K562 (cell line): ENCODE measurements at regions not wholly inside any gene's neighbourhood (a gene's known extent, or its start where the extent isn't known, plus 50 kb on each side); places are given as distances from the start of the nearest gene placed in this dataset.

ENCODE experiments used
- ATAC-seq: fragments of 200-7000 bp; cut with Tn5 transposase; 3 replicates; pipeline ENCODE4 v1.9.1; 2020; ENCODE audit warnings: moderate library complexity
- BruUV-seq: library from RNA; stranded (reverse); fragments of 400-500 nt; replicated peaks from 2 replicates; lab custom pipeline; 2021; lab: Mats Ljungman, UMichigan
- CTCF ChIA-PET: fragments of 300-600 bp; formaldehyde crosslinking; extraction: SDS; loops from one replicate; lab custom pipeline; 2021; ENCODE audit warnings: low intra/inter-chr PET ratio; lab: Yijun Ruan, JAX
- POLR2A ChIA-PET: fragments of 300-600, 350-650 bp; sonication (Branson Sonifier 250); formaldehyde crosslinking; extraction: SDS; loops from one replicate; lab custom pipeline; 2021; ENCODE audit warnings: antibody characterized with exemption, inconsistent platforms; lab: Yijun Ruan, JAX
- DNase-seq, 4 experiments: peaks; one replicate each; pipeline versions ENCODE4 v3.0.0 to v3.0.0-alpha.2; 2011 to 2018; ENCODE audit warnings: low spot score in 3 of 4, mixed read lengths in 3 of 4; ENCODE audit errors: extremely low read depth in 1 of 4
- FAIRE-seq: peaks from 2 replicates; lab custom pipeline; 2011; peaks lifted over from hg19 to GRCh38; lab: Jason Lieb, UNC
- H2AFZ ChIP-seq: 2 replicates; pipeline ENCODE4 v1.6.0; 2011; ENCODE audit warnings: low read depth, low read length, control low read depth, inconsistent platforms
- H3K27ac ChIP-seq: fragments of 200-600 bp; 3 replicates; pipeline ENCODE4 v1.8.0; 2011; ENCODE audit warnings: low read depth, mild to moderate bottlenecking, control low read depth, inconsistent platforms, low read length, moderate library complexity, mixed read lengths; ENCODE audit errors: extremely low read depth
- H3K27me3 ChIP-seq, 2 experiments: fragments of 300-600 bp in 1 of 2; 2 replicates in 1 of 2; 3 replicates in 1 of 2; pipeline versions ENCODE4 v1.6.0 to v1.8.0; 2011; ENCODE audit warnings: inconsistent platforms in 2 of 2, low read length in 2 of 2, mild to moderate bottlenecking in 1 of 2, mixed read lengths in 1 of 2, moderate library complexity in 1 of 2; ENCODE audit not compliant: control insufficient read depth in 2 of 2, insufficient read depth in 2 of 2
- H3K36me3 ChIP-seq: fragments of 300-600 bp; 3 replicates; pipeline ENCODE4 v1.8.0; 2011; ENCODE audit warnings: mild to moderate bottlenecking, low read length, inconsistent platforms; ENCODE audit not compliant: control insufficient read depth, insufficient read depth
- H3K4me1 ChIP-seq, 2 experiments: fragments of 200-600 bp in 1 of 2; replicated peaks in 1 of 2; 2 replicates in 1 of 2; 3 replicates in 1 of 2; pipeline versions ENCODE4 v1.5.1 to v1.8.0; 2011; ENCODE audit warnings: inconsistent platforms in 2 of 2, low read length in 2 of 2, mild to moderate bottlenecking in 1 of 2, mixed read lengths in 1 of 2, moderate library complexity in 1 of 2; ENCODE audit not compliant: control insufficient read depth in 2 of 2, insufficient read depth in 2 of 2
- H3K4me2 ChIP-seq: 2 replicates; pipeline ENCODE4 v1.6.1; 2011; ENCODE audit warnings: low read length, control low read depth, inconsistent platforms, mixed read lengths; ENCODE audit not compliant: insufficient read depth
- H3K4me3 ChIP-seq: fragments of 200-600 bp; sonication (generic), shearing (Covaris generic); 2 replicates; pipeline ENCODE4 v1.5.1; 2016; ENCODE audit warnings: control low read depth, inconsistent platforms
- H3K79me2 ChIP-seq: fragments of 200-600 bp; 3 replicates; pipeline ENCODE4 v1.8.0; 2011; ENCODE audit warnings: low read length, inconsistent platforms; ENCODE audit not compliant: control insufficient read depth, insufficient read depth
- H3K9ac ChIP-seq, 2 experiments: 2 replicates each; pipeline versions ENCODE4 v1.6.0 to v1.6.1; 2011; ENCODE audit warnings: low read depth in 2 of 2, low read length in 2 of 2, control low read depth in 1 of 2, inconsistent platforms in 1 of 2, mild to moderate bottlenecking in 1 of 2, mixed read lengths in 1 of 2; ENCODE audit not compliant: insufficient read depth in 1 of 2
- H3K9me1 ChIP-seq: one replicate; pipeline ENCODE4 v1.6.0; 2011; ENCODE audit warnings: inconsistent platforms, mild to moderate bottlenecking, low read length, moderate library complexity; ENCODE audit not compliant: control insufficient read depth, insufficient read depth
- H3K9me3 ChIP-seq: replicated peaks from 2 replicates; pipeline ENCODE4 v1.5.1; 2011; ENCODE audit warnings: low read depth, low read length, inconsistent platforms; ENCODE audit not compliant: control insufficient read depth, insufficient read depth
- H4K20me1 ChIP-seq: replicated peaks from 2 replicates; pipeline ENCODE4 v1.6.1; 2011; ENCODE audit warnings: low read length, inconsistent platforms, mixed read lengths; ENCODE audit not compliant: control insufficient read depth, insufficient read depth
- HCFC1 ChIP-seq: IDR thresholded peaks from 2 replicates; pipeline ENCODE4 v1.6.1; 2012; ENCODE audit warnings: low read depth, low read length, improper control_type of control experiment
- HNRNPLL ChIP-seq: fragments of 200-400 bp; formaldehyde crosslinking; IDR thresholded peaks from 2 replicates; pipeline ENCODE4 v1.6.1; 2017; ENCODE audit warnings: low read length, low read depth, mild to moderate bottlenecking; ENCODE audit not compliant: poor library complexity, severe bottlenecking
- IRF9 ChIP-seq: fragments of 450-650 bp; IDR thresholded peaks from 2 replicates; pipeline ENCODE4 v1.6.1; 2016; ENCODE audit warnings: missing biosample characterization, missing genetic modification characterization
- KDM5B ChIP-seq: fragments of 200-600 bp; sonication (generic); IDR thresholded peaks from 2 replicates; pipeline ENCODE4 v1.6.1; 2012; ENCODE audit warnings: low read depth, mild to moderate bottlenecking, moderate library complexity, low read length, control low read depth, inconsistent platforms; ENCODE audit not compliant: insufficient replicate concordance
- MAFF ChIP-seq: IDR thresholded peaks from 2 replicates; pipeline ENCODE4 v1.6.1; 2012; ENCODE audit warnings: low read length, improper control_type of control experiment
- MCM3 ChIP-seq: fragments of 450-650 bp; IDR thresholded peaks from 2 replicates; pipeline ENCODE4 v1.6.1; 2016
- MXI1 ChIP-seq: IDR thresholded peaks from 2 replicates; pipeline ENCODE4 v1.6.1; 2011; ENCODE audit warnings: low read depth, mild to moderate bottlenecking, improper control_type of control experiment, low read length
- NCOA6 ChIP-seq: fragments of 450-650 bp; IDR thresholded peaks from 2 replicates; pipeline ENCODE4 v1.6.1; 2017; ENCODE audit warnings: mild to moderate bottlenecking
- PURB ChIP-seq: sonication (generic); formaldehyde crosslinking; IDR thresholded peaks from 2 replicates; pipeline ENCODE4 v1.9.0; 2021; ENCODE audit warnings: low read depth, mild to moderate bottlenecking, missing genetic modification reagents
- SAP30 ChIP-seq: fragments of 200-600 bp; sonication (generic); IDR thresholded peaks from 2 replicates; pipeline ENCODE4 v1.6.1; 2012; ENCODE audit warnings: borderline replicate concordance, low read depth, mild to moderate bottlenecking, moderate library complexity, low read length, control low read depth, inconsistent platforms; ENCODE audit not compliant: insufficient read depth, poor library complexity, severe bottlenecking
- SMAD1 ChIP-seq: fragments of 150-350 bp; IDR thresholded peaks from 2 replicates; pipeline ENCODE4 v1.6.1; 2014; ENCODE audit warnings: low read length, low read depth; ENCODE audit not compliant: partially characterized antibody
- SP1 ChIP-seq: sonication (generic); formaldehyde crosslinking; IDR thresholded peaks from 2 replicates; pipeline ENCODE4 v1.8.1; 2022; ENCODE audit warnings: mild to moderate bottlenecking, missing genetic modification reagents
- TFAM ChIP-seq: fragments of 250-450 bp; sonication (Bioruptor Pico); conservative IDR thresholded peaks from 2 replicates; pipeline ENCODE4 v1.5.0; 2021; ENCODE audit warnings: mild to moderate bottlenecking, moderate library complexity
- ZFX ChIP-seq: sonication (generic); formaldehyde crosslinking; IDR thresholded peaks from 2 replicates; pipeline ENCODE4 v1.8.0; 2022; ENCODE audit warnings: mild to moderate bottlenecking, missing genetic modification reagents, moderate library complexity
- ZKSCAN1 ChIP-seq: fragments of 150-350 bp; IDR thresholded peaks from 2 replicates; pipeline ENCODE4 v1.6.1; 2016; ENCODE audit warnings: low read depth, low read length
- ZNF444 ChIP-seq: fragments of 250-450 bp; sonication (Bioruptor Pico); IDR thresholded peaks from 2 replicates; pipeline ENCODE4 v1.4.0; 2020; ENCODE audit warnings: mild to moderate bottlenecking, moderate library complexity
- ZNF583 ChIP-seq: fragments of 250-450 bp; sonication (Bioruptor Pico); IDR thresholded peaks from 2 replicates; pipeline ENCODE4 v1.4.0; 2020
- WGBS: fragments of 100-300 bp; shearing (Covaris generic); methylation state at CpG from one replicate; pipeline ENCODE4 v1.1.6; 2016; ENCODE audit warnings: low coverage, mixed read lengths; ENCODE audit not compliant: insufficient coverage; ENCODE audit errors: missing lambda C conversion rate; 5-methylcytosine and 5-hydroxymethylcytosine counted together
- in situ Hi-C: fragments of 300-500 bp; cut with MboI; formaldehyde crosslinking; loops from 4 replicates; pipeline ENCODE4 v1.15.0; 2018; ENCODE audit warnings: inconsistent platforms, mixed read lengths
- intact Hi-C: fragments of 100-400 bp; cut with micrococcal nuclease; formaldehyde crosslinking; loops from 2 replicates; pipeline ENCODE4 v1.14.2; 2022
- TF ChIP-seq, protein P1 (sequence below): sonication (generic); formaldehyde crosslinking; IDR thresholded peaks from 2 replicates; pipeline ENCODE4 v1.8.1; 2023; ENCODE audit warnings: mild to moderate bottlenecking, missing genetic modification reagents
- TF ChIP-seq, protein P2 (sequence below): fragments of 450-650 bp; formaldehyde crosslinking; IDR thresholded peaks from 2 replicates; pipeline ENCODE4 v1.4.0; 2020; ENCODE audit warnings: mild to moderate bottlenecking, mixed read lengths

DNA sequence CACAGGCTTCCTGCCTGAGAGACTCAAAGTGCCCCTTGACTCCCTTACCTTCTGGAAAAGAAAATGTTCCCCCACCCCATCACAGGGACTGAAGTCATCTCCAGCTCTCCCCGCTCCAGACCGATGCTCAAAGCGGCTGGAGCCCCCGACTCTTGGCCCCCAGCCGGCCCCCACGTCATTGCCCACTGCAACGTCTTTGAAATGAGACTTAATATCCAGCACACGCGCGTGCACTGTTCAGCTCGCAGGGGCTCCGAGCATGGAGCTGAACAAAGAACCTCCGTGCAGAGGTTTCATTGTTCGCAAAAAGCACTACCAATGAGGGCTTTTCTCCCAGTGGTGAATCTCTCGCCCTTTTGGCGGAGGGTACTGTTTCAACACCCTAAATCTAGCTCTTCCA is 313.4 kb upstream of the SORL1-AS1 start:
- Histone ChIP-seq H3K27me3 (no peaks in the 10 kb centered on the region), H3K27ac (no peak overlapping the region), H3K4me3 (no peak overlapping the region), H3K9me3 (no peaks in the 10 kb centered on the region), H3K9me1 (no peaks in the 10 kb centered on the region), H3K36me3 (no peaks in the 10 kb centered on the region), H4K20me1 (no peaks in the 10 kb centered on the region), H3K4me1 (no peaks in the 10 kb centered on the region), H3K79me2 (no peaks in the 10 kb centered on the region), H3K4me2 (no peak overlapping the region), H3K9ac (no peak overlapping the region), H2AFZ (no peak overlapping the region)
- POLR2A ChIA-PET: interaction anchor here (0.7 kb wide), 1 partner anchor 143 kb away, joined by 4 read pairs; no protein-coding TSS in a partner anchor
- no TSS peak for BruUV-seq
- WGBS: 1% methylated on average over 11 of the region's 16 CpGs
- CTCF ChIA-PET: no interaction called here
- ATAC-seq (no peak), DNase-seq (no peak), FAIRE-seq (no peak)
- intact Hi-C loops (no loop called here), in situ Hi-C loops (no loop called here)
- TF ChIP-seq NCOA6 (no peak), SAP30 (no peak), HNRNPLL (no peak), ZFX (CRISPR knock-in tag) (no peak), KDM5B (no peak), ZKSCAN1 (no peak), ZNF444 (CRISPR knock-in tag) (no peak), MAFF (no peak), HCFC1 (no peak), MCM3 (no peak), MXI1 (no peak), PURB (CRISPR knock-in tag) (no peak), SMAD1 (no peak), TFAM (CRISPR knock-in tag) (no peak), ZNF583 (CRISPR knock-in tag) (no peak), IRF9 (tag) (no peak), SP1 (CRISPR knock-in tag) (no peak)
- TF ChIP-seq, protein P1, sequence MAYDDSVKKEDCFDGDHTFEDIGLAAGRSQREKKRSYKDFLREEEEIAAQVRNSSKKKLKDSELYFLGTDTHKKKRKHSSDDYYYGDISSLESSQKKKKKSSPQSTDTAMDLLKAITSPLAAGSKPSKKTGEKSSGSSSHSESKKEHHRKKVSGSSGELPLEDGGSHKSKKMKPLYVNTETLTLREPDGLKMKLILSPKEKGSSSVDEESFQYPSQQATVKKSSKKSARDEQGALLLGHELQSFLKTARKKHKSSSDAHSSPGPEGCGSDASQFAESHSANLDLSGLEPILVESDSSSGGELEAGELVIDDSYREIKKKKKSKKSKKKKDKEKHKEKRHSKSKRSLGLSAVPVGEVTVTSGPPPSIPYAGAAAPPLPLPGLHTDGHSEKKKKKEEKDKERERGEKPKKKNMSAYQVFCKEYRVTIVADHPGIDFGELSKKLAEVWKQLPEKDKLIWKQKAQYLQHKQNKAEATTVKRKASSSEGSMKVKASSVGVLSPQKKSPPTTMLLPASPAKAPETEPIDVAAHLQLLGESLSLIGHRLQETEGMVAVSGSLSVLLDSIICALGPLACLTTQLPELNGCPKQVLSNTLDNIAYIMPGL (CRISPR knock-in tag): no peak
- TF ChIP-seq, protein P2, sequence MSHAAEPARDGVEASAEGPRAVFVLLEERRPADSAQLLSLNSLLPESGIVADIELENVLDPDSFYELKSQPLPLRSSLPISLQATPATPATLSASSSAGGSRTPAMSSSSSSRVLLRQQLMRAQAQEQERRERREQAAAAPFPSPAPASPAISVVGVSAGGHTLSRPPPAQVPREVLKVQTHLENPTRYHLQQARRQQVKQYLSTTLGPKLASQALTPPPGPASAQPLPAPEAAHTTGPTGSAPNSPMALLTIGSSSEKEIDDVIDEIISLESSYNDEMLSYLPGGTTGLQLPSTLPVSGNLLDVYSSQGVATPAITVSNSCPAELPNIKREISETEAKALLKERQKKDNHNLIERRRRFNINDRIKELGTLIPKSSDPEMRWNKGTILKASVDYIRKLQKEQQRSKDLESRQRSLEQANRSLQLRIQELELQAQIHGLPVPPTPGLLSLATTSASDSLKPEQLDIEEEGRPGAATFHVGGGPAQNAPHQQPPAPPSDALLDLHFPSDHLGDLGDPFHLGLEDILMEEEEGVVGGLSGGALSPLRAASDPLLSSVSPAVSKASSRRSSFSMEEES (CRISPR knock-in tag): no peak
